Tongue (tissue), 1 donor: ENCODE measurements at regions not wholly inside any gene's neighbourhood (a gene's known extent, or its start where the extent isn't known, plus 50 kb on each side); places are given as distances from the start of the nearest gene placed in this dataset.

ENCODE experiments used
- DNase-seq: peaks from one replicate; pipeline ENCODE4 v3.0.0-alpha.2; 2015

GRCh38 chr9:14031810-14032209 lies 282.1 kb downstream of the NFIB start:
- peak; percentile 47 for DNase-seq

GRCh38 chr9:14031060-14031414 lies 282.9 kb downstream of the NFIB start:
- DNase-seq: peak; percentile 94

GRCh38 chr9:14030375-14031059 lies 283.4 kb downstream of the NFIB start:
- DNase-seq: peak; percentile 97

- DNase-seq: peak; percentile 65
Measured at GRCh38 chr9:14029806-14030374, 284.1 kb downstream of the NFIB start.

GRCh38 chr9:14027116-14027800 lies 286.7 kb downstream of the NFIB start:
- DNase-seq: peak; percentile 82

- DNase-seq: no peak
Measured at GRCh38 chr9:14025741-14026140, 288.2 kb downstream of the NFIB start.

GRCh38 chr9:14023285-14023684 lies 290.7 kb downstream of the NFIB start:
- no peak for DNase-seq

GRCh38 chr9:14021871-14022525 lies 291.9 kb downstream of the NFIB start:
- no peak for DNase-seq

- no peak for DNase-seq
Measured at GRCh38 chr9:14018081-14018480, 295.9 kb downstream of the NFIB start.

- no peak for DNase-seq
Measured at GRCh38 chr9:14014744-14015143, 299.2 kb downstream of the NFIB start.

- DNase-seq: no peak
Measured at GRCh38 chr9:14014218-14014617, 299.7 kb downstream of the NFIB start.

- DNase-seq: no peak
Measured at GRCh38 chr9:14011799-14012560, 302.0 kb downstream of the NFIB start.

- no peak for DNase-seq
Measured at GRCh38 chr9:14007190-14007769, 306.7 kb downstream of the NFIB start.

- DNase-seq: no peak
Measured at GRCh38 chr9:14006386-14007187, 307.4 kb downstream of the NFIB start.

- DNase-seq: no peak
Measured at GRCh38 chr9:14004110-14004509, 309.8 kb downstream of the NFIB start.

GRCh38 chr9:13994240-13994639 lies 319.7 kb downstream of the NFIB start:
- no peak for DNase-seq

GRCh38 chr9:13993632-13994185 lies 320.2 kb downstream of the NFIB start:
- peak; percentile 92 for DNase-seq

- DNase-seq: peak; percentile 85
Measured at GRCh38 chr9:13992138-13993088, 321.5 kb downstream of the NFIB start.

- DNase-seq: peak; percentile 81
Measured at GRCh38 chr9:13991395-13991794, 322.5 kb downstream of the NFIB start.

GRCh38 chr9:13990994-13991393 lies 322.9 kb downstream of the NFIB start:
- DNase-seq: no peak
